ENCODE measurements at regions not wholly inside any gene's neighbourhood (a gene's known extent, or its start where the extent isn't known, plus 50 kb on each side); places are given as distances from the start of the nearest gene placed in this dataset.

GRCh38 chr15:69538379-69538778 is 85.8 kb downstream of the RPLP1 start:
- no peak overlapping the region for H3K4me3 Mint-ChIP-seq
- TF ChIP-seq CTCF (conservative IDR thresholded peaks at IDR 0.05): no peak
- H3K4me1 Mint-ChIP-seq: peaks cover 3% of the 10 kb centered on the region
- no peaks in the 10 kb centered on the region for H3K27me3 Mint-ChIP-seq (ENCODE audit: low read depth)
- H3K36me3 Mint-ChIP-seq (ENCODE audit: low read depth): no peaks in the 10 kb centered on the region
- no peaks in the 10 kb centered on the region for H3K9me3 Mint-ChIP-seq
- DNase-seq (ENCODE audit: low read depth, low spot score): no peak
- no peak overlapping the region for H3K27ac Mint-ChIP-seq (ENCODE audit: unreplicated experiment)

GRCh38 chr15:69539345-69539744 is 86.7 kb downstream of the RPLP1 start:
- no peaks in the 10 kb centered on the region for H3K9me3 Mint-ChIP-seq
- no peaks in the 10 kb centered on the region for H3K36me3 Mint-ChIP-seq (ENCODE audit: low read depth)
- H3K27me3 Mint-ChIP-seq (ENCODE audit: low read depth): no peaks in the 10 kb centered on the region
- H3K4me1 Mint-ChIP-seq: peaks cover 3% of the 10 kb centered on the region
- no peak for DNase-seq (ENCODE audit: low read depth, low spot score)
- no peak for TF ChIP-seq CTCF (conservative IDR thresholded peaks at IDR 0.05)
- H3K4me3 Mint-ChIP-seq: no peak overlapping the region
- no peak overlapping the region for H3K27ac Mint-ChIP-seq (ENCODE audit: unreplicated experiment)

GRCh38 chr15:69540622-69541021 is 88.0 kb downstream of the RPLP1 start:
- H3K27ac Mint-ChIP-seq (ENCODE audit: unreplicated experiment): no peak overlapping the region
- no peaks in the 10 kb centered on the region for H3K36me3 Mint-ChIP-seq (ENCODE audit: low read depth)
- TF ChIP-seq CTCF (conservative IDR thresholded peaks at IDR 0.05): no peak
- H3K4me3 Mint-ChIP-seq: no peak overlapping the region
- H3K9me3 Mint-ChIP-seq: no peaks in the 10 kb centered on the region
- H3K27me3 Mint-ChIP-seq (ENCODE audit: low read depth): no peaks in the 10 kb centered on the region
- DNase-seq (ENCODE audit: low read depth, low spot score): no peak
- peaks cover 3% of the 10 kb centered on the region for H3K4me1 Mint-ChIP-seq

- no peak for TF ChIP-seq CTCF (conservative IDR thresholded peaks at IDR 0.05)
- H3K4me3 Mint-ChIP-seq: no peak overlapping the region
- H3K27me3 Mint-ChIP-seq (ENCODE audit: low read depth): no peaks in the 10 kb centered on the region
- H3K4me1 Mint-ChIP-seq: peaks cover 3% of the 10 kb centered on the region
- DNase-seq (ENCODE audit: low read depth, low spot score): no peak
- H3K36me3 Mint-ChIP-seq (ENCODE audit: low read depth): no peaks in the 10 kb centered on the region
- H3K9me3 Mint-ChIP-seq: no peaks in the 10 kb centered on the region
- no peak overlapping the region for H3K27ac Mint-ChIP-seq (ENCODE audit: unreplicated experiment)
These were observed 89.4 kb downstream of the RPLP1 start for GRCh38 chr15:69542028-69542427.

- TF ChIP-seq CTCF (conservative IDR thresholded peaks at IDR 0.05): no peak
- H3K27me3 Mint-ChIP-seq (ENCODE audit: low read depth): peaks cover 5% of the 10 kb centered on the region
- no peak for DNase-seq (ENCODE audit: low read depth, low spot score)
These were observed 91.2 kb downstream of the RPLP1 start for GRCh38 chr15:69543681-69544364.

More at GRCh38 chr15:69543681-69544364, 91.2 kb downstream of the RPLP1 start:
- no peak overlapping the region for H3K27ac Mint-ChIP-seq (ENCODE audit: unreplicated experiment)
- H3K4me3 Mint-ChIP-seq: no peak overlapping the region
- H3K4me1 Mint-ChIP-seq: no peaks in the 10 kb centered on the region
- H3K9me3 Mint-ChIP-seq: no peaks in the 10 kb centered on the region
- no peaks in the 10 kb centered on the region for H3K36me3 Mint-ChIP-seq (ENCODE audit: low read depth)
